SK-N-SH treated with all-trans-retinoic acid at 6 μM for 48 hours (cell line): ENCODE measurements at regions not wholly inside any gene's neighbourhood (a gene's known extent, or its start where the extent isn't known, plus 50 kb on each side); places are given as distances from the start of the nearest gene placed in this dataset.

Source experiments
- ATAC-seq: fragments of 200-7000 bp; cut with Tn5 transposase; 3 replicates; pipeline ENCODE4 v1.9.1; 2020; ENCODE audit warnings: mild to moderate bottlenecking, moderate library complexity
- ARNTL ChIP-seq: fragments of 450-650 bp; formaldehyde crosslinking; IDR thresholded peaks from 2 replicates; pipeline ENCODE4 v1.5.0; 2020; ENCODE audit warnings: low read depth, mild to moderate bottlenecking, moderate library complexity, borderline replicate concordance
- BACH2 ChIP-seq: fragments of 250-450 bp; sonication (Bioruptor Pico); IDR thresholded peaks from 2 replicates; pipeline ENCODE4 v1.9.0; 2021; ENCODE audit warnings: mild to moderate bottlenecking, borderline replicate concordance
- CSDC2 ChIP-seq: fragments of 250-450 bp; sonication (Bioruptor Pico); IDR thresholded peaks from 2 replicates; pipeline ENCODE4 v1.5.0; 2020; ENCODE audit warnings: mild to moderate bottlenecking, moderate library complexity
- ESRRG ChIP-seq: fragments of 250-450 bp; sonication (Bioruptor Pico); IDR thresholded peaks from 2 replicates; pipeline ENCODE4 v1.6.1; 2021; ENCODE audit warnings: mild to moderate bottlenecking
- GLIS3 ChIP-seq: fragments of 250-450 bp; sonication (Bioruptor Pico); IDR thresholded peaks from 2 replicates; pipeline ENCODE4 v1.5.0; 2020; ENCODE audit warnings: mild to moderate bottlenecking, moderate library complexity
- ISL1 ChIP-seq: fragments of 250-450 bp; sonication (Bioruptor Pico); IDR thresholded peaks from 2 replicates; pipeline ENCODE4 v2.1.2; 2022; ENCODE audit warnings: mild to moderate bottlenecking, moderate library complexity
- OSR1 ChIP-seq: fragments of 250-450 bp; sonication (Bioruptor Pico); IDR thresholded peaks from 2 replicates; pipeline ENCODE4 v1.8.0; 2022; ENCODE audit warnings: moderate library complexity, mild to moderate bottlenecking, inconsistent platforms
- PPARA ChIP-seq: fragments of 250-450 bp; sonication (Bioruptor Pico); IDR thresholded peaks from 2 replicates; pipeline ENCODE4 v1.5.0; 2020; ENCODE audit warnings: mild to moderate bottlenecking, borderline replicate concordance
- RARB ChIP-seq: fragments of 250-450 bp; sonication (Bioruptor Pico); IDR thresholded peaks from 2 replicates; pipeline ENCODE4 v1.8.0; 2021; ENCODE audit warnings: mild to moderate bottlenecking, moderate library complexity
- SNAI2 ChIP-seq: fragments of 250-450 bp; sonication (Bioruptor Pico); IDR thresholded peaks from 2 replicates; pipeline ENCODE4 v1.5.0; 2020; ENCODE audit warnings: mild to moderate bottlenecking, moderate library complexity
- TCF4 ChIP-seq: fragments of 250-450 bp; sonication (Bioruptor Pico); IDR thresholded peaks from 2 replicates; pipeline ENCODE4 v1.8.0; 2021; ENCODE audit warnings: mild to moderate bottlenecking, moderate library complexity, borderline replicate concordance
- TOX ChIP-seq: fragments of 250-450 bp; sonication (Bioruptor Pico); IDR thresholded peaks from 2 replicates; pipeline ENCODE4 v1.8.0; 2021; ENCODE audit warnings: mild to moderate bottlenecking, moderate library complexity, borderline replicate concordance
- ZC3H10 ChIP-seq: fragments of 250-450 bp; sonication (Bioruptor Pico); IDR thresholded peaks from 2 replicates; pipeline ENCODE4 v1.5.1; 2021; ENCODE audit warnings: mild to moderate bottlenecking, moderate library complexity
- ZFP3 ChIP-seq: fragments of 250-450 bp; sonication (Bioruptor Pico); IDR thresholded peaks from 2 replicates; pipeline ENCODE4 v1.5.0; 2020; ENCODE audit warnings: mild to moderate bottlenecking, moderate library complexity
- ZFP30 ChIP-seq: fragments of 450-650 bp; formaldehyde crosslinking; IDR thresholded peaks from 2 replicates; pipeline ENCODE4 v1.5.0; 2022; ENCODE audit warnings: mild to moderate bottlenecking, moderate library complexity
- ZNF565 ChIP-seq: fragments of 450-650 bp; formaldehyde crosslinking; conservative IDR thresholded peaks from 2 replicates; pipeline ENCODE4 v1.5.0; 2020; ENCODE audit warnings: low read depth, mild to moderate bottlenecking, moderate library complexity
- ZNF70 ChIP-seq: fragments of 450-650 bp; formaldehyde crosslinking; IDR thresholded peaks from 2 replicates; pipeline ENCODE4 v1.5.0; 2020; ENCODE audit warnings: mild to moderate bottlenecking, moderate library complexity
- TF ChIP-seq, protein P1 (sequence below): fragments of 250-450 bp; sonication (Bioruptor Pico); IDR thresholded peaks from 2 replicates; pipeline ENCODE4 v1.8.0; 2021; ENCODE audit warnings: low read depth, mild to moderate bottlenecking, moderate library complexity, borderline replicate concordance
- TF ChIP-seq, protein P2 (sequence below): fragments of 250-450 bp; sonication (Bioruptor Pico); IDR thresholded peaks from 2 replicates; pipeline ENCODE4 v1.8.0; 2020; ENCODE audit warnings: mild to moderate bottlenecking, moderate library complexity, borderline replicate concordance
- TF ChIP-seq, protein P3 (sequence below): fragments of 250-450 bp; sonication (Bioruptor Pico); IDR thresholded peaks from 2 replicates; pipeline ENCODE4 v1.5.1; 2020; ENCODE audit warnings: low read depth, mild to moderate bottlenecking, moderate library complexity
- TF ChIP-seq, protein P4 (sequence below): fragments of 250-450 bp; sonication (Bioruptor Pico); IDR thresholded peaks from 2 replicates; pipeline ENCODE4 v1.5.1; 2021; ENCODE audit warnings: mild to moderate bottlenecking, moderate library complexity
- TF ChIP-seq, protein P5 (sequence below): fragments of 250-450 bp; sonication (Bioruptor Pico); IDR thresholded peaks from 2 replicates; pipeline ENCODE4 v1.5.0; 2020; ENCODE audit warnings: mild to moderate bottlenecking, moderate library complexity

DNA sequence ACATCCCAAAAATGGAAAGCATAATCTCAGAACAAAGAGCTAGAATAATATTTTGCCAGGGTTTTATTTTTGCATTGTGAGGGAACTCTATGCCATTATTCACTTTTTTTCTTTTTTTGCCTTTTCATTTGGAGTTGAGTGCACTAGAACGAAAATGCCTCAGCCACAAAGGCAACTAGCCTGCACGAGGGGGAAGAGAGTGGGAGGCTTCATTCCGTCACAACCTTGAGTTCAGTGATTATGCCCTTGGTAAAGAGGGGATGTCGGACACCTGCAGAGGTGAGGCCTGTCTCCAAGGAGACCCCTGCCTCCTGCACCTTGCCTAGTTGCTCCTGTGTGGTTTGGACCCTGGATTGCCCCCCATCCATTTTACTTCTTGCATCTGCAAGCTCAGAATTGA lies 232.7 kb downstream of the TEX36 start:
- TF ChIP-seq, protein P1, sequence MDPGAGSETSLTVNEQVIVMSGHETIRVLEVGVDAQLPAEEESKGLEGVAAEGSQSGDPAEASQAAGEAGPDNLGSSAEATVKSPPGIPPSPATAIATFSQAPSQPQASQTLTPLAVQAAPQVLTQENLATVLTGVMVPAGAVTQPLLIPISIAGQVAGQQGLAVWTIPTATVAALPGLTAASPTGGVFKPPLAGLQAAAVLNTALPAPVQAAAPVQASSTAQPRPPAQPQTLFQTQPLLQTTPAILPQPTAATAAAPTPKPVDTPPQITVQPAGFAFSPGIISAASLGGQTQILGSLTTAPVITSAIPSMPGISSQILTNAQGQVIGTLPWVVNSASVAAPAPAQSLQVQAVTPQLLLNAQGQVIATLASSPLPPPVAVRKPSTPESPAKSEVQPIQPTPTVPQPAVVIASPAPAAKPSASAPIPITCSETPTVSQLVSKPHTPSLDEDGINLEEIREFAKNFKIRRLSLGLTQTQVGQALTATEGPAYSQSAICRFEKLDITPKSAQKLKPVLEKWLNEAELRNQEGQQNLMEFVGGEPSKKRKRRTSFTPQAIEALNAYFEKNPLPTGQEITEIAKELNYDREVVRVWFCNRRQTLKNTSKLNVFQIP (CRISPR knock-in tag), result no peak
- TF ChIP-seq ZNF70 (no peak), BACH2 (CRISPR knock-in tag) (no peak), TOX (CRISPR knock-in tag) (no peak), ARNTL (CRISPR knock-in tag) (no peak), GLIS3 (no peak), ZFP30 (CRISPR knock-in tag) (no peak), TCF4 (no peak), OSR1 (CRISPR knock-in tag) (no peak), SNAI2 (CRISPR knock-in tag) (no peak), PPARA (no peak), RARB (CRISPR knock-in tag) (no peak), ESRRG (CRISPR knock-in tag) (no peak), ZFP3 (no peak)
- TF ChIP-seq, protein P2, sequence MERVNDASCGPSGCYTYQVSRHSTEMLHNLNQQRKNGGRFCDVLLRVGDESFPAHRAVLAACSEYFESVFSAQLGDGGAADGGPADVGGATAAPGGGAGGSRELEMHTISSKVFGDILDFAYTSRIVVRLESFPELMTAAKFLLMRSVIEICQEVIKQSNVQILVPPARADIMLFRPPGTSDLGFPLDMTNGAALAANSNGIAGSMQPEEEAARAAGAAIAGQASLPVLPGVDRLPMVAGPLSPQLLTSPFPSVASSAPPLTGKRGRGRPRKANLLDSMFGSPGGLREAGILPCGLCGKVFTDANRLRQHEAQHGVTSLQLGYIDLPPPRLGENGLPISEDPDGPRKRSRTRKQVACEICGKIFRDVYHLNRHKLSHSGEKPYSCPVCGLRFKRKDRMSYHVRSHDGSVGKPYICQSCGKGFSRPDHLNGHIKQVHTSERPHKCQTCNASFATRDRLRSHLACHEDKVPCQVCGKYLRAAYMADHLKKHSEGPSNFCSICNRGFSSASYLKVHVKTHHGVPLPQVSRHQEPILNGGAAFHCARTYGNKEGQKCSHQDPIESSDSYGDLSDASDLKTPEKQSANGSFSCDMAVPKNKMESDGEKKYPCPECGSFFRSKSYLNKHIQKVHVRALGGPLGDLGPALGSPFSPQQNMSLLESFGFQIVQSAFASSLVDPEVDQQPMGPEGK (CRISPR knock-in tag), result no peak
- TF ChIP-seq, protein P3, sequence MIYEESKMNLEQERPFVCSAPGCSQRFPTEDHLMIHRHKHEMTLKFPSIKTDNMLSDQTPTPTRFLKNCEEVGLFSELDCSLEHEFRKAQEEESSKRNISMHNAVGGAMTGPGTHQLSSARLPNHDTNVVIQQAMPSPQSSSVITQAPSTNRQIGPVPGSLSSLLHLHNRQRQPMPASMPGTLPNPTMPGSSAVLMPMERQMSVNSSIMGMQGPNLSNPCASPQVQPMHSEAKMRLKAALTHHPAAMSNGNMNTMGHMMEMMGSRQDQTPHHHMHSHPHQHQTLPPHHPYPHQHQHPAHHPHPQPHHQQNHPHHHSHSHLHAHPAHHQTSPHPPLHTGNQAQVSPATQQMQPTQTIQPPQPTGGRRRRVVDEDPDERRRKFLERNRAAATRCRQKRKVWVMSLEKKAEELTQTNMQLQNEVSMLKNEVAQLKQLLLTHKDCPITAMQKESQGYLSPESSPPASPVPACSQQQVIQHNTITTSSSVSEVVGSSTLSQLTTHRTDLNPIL (CRISPR knock-in tag), result no peak
- TF ChIP-seq, protein P4, sequence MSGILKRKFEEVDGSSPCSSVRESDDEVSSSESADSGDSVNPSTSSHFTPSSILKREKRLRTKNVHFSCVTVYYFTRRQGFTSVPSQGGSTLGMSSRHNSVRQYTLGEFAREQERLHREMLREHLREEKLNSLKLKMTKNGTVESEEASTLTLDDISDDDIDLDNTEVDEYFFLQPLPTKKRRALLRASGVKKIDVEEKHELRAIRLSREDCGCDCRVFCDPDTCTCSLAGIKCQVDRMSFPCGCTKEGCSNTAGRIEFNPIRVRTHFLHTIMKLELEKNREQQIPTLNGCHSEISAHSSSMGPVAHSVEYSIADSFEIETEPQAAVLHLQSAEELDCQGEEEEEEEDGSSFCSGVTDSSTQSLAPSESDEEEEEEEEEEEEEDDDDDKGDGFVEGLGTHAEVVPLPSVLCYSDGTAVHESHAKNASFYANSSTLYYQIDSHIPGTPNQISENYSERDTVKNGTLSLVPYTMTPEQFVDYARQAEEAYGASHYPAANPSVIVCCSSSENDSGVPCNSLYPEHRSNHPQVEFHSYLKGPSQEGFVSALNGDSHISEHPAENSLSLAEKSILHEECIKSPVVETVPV (CRISPR knock-in tag), result no peak
- TF ChIP-seq, protein P5, sequence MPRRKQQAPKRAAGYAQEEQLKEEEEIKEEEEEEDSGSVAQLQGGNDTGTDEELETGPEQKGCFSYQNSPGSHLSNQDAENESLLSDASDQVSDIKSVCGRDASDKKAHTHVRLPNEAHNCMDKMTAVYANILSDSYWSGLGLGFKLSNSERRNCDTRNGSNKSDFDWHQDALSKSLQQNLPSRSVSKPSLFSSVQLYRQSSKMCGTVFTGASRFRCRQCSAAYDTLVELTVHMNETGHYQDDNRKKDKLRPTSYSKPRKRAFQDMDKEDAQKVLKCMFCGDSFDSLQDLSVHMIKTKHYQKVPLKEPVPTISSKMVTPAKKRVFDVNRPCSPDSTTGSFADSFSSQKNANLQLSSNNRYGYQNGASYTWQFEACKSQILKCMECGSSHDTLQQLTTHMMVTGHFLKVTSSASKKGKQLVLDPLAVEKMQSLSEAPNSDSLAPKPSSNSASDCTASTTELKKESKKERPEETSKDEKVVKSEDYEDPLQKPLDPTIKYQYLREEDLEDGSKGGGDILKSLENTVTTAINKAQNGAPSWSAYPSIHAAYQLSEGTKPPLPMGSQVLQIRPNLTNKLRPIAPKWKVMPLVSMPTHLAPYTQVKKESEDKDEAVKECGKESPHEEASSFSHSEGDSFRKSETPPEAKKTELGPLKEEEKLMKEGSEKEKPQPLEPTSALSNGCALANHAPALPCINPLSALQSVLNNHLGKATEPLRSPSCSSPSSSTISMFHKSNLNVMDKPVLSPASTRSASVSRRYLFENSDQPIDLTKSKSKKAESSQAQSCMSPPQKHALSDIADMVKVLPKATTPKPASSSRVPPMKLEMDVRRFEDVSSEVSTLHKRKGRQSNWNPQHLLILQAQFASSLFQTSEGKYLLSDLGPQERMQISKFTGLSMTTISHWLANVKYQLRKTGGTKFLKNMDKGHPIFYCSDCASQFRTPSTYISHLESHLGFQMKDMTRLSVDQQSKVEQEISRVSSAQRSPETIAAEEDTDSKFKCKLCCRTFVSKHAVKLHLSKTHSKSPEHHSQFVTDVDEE (CRISPR knock-in tag), result no peak
- no peak for ATAC-seq

DNA sequence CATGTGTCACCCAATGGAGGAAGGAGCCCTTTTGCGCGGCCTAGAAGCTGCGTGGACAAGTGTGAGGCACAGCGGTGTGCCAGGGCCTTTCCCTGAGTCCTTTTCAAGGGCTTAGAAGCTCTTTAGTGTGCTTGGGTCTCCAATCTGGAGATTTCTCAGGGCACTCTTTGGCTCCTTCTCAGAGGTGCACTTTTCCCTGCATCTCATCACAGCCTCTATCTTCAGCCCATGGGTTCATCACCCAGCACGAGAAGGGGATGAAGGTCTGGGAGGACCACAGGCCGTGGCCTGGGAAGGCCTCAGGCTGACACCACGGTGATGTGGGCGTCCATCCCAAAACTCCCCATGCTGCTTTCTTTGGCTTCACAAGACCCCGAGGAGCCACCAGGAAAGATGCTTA lies 233.4 kb downstream of the TEX36 start:
- TF ChIP-seq TOX (CRISPR knock-in tag) (no peak), GLIS3 (no peak), PPARA (no peak), ZFP30 (CRISPR knock-in tag) (no peak), ZC3H10 (no peak), ZNF70 (no peak), TCF4 (no peak), ISL1 (CRISPR knock-in tag) (no peak), CSDC2 (no peak), ESRRG (CRISPR knock-in tag) (no peak), ZNF565 (CRISPR knock-in tag) (no peak), OSR1 (CRISPR knock-in tag) (no peak)
- TF ChIP-seq, protein P4 (CRISPR knock-in tag), result no peak
- TF ChIP-seq, protein P5 (CRISPR knock-in tag), result no peak
- no peak for ATAC-seq
